HuH-7 (cell line): ENCODE measurements at regions not wholly inside any gene's neighbourhood (a gene's known extent, or its start where the extent isn't known, plus 50 kb on each side); places are given as distances from the start of the nearest gene placed in this dataset.

Source experiments
- DNase-seq: peaks from one replicate; pipeline ENCODE4 v3.0.0; 2011; ENCODE audit warnings: low spot score

DNA sequence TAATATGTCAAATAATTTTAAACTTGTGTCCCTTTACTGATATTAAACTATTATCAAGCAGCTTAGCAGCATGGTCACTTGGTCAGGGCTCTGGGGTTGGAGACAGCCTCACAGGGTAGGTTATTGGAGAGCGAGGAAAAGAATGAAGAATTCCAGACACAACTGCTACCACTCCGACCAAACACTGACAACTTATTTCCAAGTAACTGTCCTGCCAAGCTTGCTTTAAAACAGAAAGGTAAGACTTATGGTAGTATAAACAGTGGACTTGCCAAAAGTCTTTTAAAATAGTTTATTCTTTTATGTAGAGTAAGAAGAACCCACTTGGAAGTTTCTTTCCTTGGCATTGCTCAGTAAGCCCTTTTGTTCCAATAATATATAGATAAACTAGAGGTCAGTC is 364.1 kb downstream of the DEPDC1B start:
- DNase-seq, result no peak

DNA sequence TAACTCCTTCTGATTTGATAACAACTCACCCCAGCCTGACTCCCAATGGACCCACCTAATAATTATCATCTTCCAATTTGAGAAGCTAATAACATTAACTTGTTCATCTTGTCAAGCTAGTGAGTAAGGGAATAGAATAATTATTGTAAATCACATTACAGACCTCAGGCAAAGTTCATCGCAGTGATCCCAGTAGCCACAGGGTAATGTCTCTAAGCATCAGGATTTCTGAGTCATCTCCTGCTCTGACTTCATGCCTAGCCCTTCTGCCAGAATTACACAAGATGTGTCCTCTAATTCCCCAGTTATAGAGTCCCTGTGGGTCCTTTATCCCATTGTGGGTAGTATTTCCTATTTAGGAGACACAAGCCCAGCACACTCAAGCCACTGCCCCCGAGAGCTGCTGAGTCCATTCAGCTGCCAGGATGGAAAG is 365.7 kb downstream of the DEPDC1B start:
- no peak for DNase-seq

GRCh38 chr5:60333005-60333571 is 366.9 kb downstream of the DEPDC1B start:
- no peak for DNase-seq

GRCh38 chr5:60332244-60333004 is 367.5 kb downstream of the DEPDC1B start:
- DNase-seq, result no peak

- DNase-seq, result no peak
Observed at GRCh38 chr5:60330236-60330635, 369.7 kb downstream of the DEPDC1B start.

DNA sequence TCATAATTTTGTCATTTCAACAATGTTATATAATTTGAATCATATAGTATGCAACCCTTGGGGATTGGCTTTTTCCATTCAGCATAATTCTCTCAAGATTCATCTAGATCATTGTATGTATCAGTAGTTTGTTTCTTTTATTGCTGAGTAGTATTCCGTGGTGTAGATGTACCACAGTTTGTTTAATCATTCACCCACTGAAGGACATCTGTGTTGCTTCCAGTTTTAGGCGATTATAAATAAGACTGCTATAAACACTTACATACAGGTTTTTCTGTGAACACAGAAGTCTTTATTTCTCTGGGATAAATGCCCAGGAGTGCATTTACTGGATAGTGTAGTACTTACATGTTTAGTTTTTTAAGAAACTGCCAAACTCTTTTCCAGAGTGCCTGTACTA is 374.1 kb downstream of the DEPDC1B start:
- no peak for DNase-seq

DNA sequence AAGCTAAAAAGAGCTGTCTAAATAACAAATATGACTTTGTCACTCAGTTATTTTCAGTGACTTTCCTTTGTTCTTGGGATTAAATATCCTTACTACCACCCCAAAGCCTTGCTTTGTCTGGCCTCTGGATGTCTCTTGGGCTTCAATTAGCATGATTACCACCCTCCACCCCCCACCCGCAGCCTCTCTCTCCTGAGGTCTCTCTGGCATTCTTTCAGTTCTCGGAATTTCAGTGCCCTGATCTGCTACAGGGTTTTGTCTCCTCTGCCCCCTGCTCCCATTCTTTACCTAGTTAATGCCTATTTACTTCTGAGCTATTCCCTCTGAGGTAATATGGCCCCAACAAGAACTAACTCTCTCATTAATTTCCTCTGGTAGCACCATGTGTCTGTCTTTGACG is 376.4 kb downstream of the DEPDC1B start:
- DNase-seq, result no peak

- DNase-seq, result no peak
Observed at GRCh38 chr5:60312098-60312497, 387.9 kb downstream of the DEPDC1B start.

DNA sequence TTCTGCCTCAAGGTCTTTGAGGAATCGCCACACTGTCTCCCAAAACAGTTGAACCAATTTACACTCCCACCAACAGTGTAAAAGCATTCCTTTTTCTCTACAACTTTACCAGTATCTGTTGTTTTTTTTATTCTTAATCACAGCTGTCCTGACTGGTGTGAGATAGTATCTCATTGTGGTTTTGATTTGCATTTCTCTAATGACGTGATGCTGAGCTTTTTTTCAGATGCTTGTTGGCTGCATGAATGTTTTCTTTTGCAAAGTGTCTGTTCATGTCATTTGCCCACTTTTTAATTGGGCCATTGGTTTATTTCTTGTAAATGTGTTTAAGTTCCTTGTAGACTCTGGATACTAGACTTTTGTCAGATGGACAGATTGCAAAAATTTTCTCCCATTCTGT is 400.0 kb downstream of the DEPDC1B start:
- no peak for DNase-seq

DNA sequence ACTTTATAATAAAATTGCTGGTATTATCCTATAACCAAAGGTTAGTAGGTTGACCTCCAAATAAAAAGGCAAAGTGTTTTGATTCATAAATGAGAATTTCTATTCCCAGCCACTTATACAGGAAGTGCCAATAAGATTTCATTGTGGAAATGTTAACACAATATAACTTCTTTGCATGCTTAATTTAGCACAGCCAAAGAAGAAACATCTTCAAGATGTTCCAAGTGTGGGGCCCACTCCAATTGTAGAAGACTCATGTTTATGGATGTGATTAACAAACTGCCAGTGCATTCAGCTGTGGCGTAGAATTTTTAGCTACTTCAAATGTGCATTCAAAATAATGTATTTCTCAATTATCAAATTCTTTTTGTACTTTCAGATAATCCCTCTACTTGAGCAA is 402.3 kb downstream of the DEPDC1B start:
- DNase-seq, result no peak

GRCh38 chr5:60295423-60295822 is 401.9 kb upstream of the PDE4D start:
- peak; percentile 13 for DNase-seq

GRCh38 chr5:60293518-60293917 is 400.0 kb upstream of the PDE4D start:
- no peak for DNase-seq

- DNase-seq, result peak; percentile 44
Observed at GRCh38 chr5:60287174-60287771, 393.7 kb upstream of the PDE4D start.

GRCh38 chr5:60285910-60286309 is 392.4 kb upstream of the PDE4D start:
- no peak for DNase-seq

DNA sequence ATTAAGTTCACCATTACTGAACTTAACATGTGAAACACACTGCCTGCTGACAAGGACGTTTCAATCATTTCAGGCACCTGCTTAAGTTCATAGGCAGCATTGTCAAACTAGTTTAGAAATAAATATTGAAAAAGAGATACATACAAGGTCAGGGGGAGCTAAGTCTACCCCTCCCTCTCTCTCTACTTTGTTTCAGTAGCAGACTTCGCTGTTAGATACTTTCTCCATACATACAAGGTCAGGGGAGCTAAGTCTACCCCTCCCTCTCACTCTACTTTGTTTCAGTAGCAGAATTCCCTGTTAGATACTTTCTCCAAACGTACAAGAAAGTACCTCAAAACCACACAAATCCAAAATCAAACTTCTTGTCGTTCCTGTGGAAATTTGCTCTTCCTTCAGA is 387.4 kb upstream of the PDE4D start:
- no peak for DNase-seq

DNA sequence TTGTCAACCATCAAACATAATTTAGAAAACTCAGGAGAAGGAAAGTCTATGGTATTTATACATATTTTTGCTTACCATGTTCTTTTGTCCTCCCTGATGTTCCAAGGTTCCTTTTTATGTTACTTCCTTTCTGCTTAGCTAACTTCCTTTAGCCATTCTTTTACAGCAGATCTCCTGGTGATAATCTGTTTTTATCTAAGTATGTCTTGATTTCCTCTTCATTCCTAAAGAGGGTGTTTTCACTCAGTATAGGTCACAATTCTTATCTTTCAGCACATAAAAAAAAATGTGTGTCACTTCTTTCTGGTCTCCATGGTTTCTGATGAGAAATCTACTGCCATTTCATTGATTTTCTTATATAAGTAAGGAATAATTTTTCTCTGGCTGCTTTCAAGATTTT is 384.4 kb upstream of the PDE4D start:
- no peak for DNase-seq

DNA sequence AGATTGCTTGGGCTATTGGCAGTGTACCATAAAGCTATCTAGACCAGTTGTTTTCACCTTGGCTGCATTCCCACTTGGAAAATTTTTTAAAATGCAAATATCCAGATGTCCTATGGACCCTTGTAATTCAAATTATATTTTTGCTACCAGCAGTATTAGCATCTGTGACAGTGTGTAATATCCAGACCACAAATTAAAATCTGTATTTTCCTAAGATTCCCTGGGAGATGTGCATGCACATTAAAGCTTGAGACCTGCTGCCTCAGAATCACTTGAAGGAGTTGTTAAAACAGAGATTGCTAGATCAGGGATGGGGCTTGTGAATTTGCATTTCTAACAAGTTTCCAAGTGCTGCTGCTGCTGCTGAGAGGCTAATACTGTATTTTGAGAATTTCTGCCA is 381.2 kb upstream of the PDE4D start:
- no peak for DNase-seq

DNA sequence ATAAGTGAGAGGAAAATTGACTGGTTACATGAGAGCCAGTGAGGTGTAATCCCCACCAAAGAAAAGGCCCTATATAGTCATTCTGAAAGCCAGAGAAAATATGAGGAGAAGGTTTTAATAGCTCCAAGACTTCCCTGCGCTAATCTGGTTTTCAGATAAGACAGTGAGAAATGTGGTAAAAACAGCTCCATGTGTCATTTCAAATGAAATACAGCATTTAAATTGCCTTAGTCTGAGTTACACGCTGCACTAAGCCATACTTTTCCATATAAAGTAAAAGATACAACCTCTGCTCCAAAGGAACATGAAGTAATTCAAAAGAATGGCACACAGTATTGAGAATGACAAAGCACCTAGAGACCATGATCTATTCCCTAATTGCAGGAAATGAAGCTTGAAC is 378.0 kb upstream of the PDE4D start:
- DNase-seq, result no peak

- no peak for DNase-seq
Observed at GRCh38 chr5:60267907-60268306, 374.4 kb upstream of the PDE4D start.

DNA sequence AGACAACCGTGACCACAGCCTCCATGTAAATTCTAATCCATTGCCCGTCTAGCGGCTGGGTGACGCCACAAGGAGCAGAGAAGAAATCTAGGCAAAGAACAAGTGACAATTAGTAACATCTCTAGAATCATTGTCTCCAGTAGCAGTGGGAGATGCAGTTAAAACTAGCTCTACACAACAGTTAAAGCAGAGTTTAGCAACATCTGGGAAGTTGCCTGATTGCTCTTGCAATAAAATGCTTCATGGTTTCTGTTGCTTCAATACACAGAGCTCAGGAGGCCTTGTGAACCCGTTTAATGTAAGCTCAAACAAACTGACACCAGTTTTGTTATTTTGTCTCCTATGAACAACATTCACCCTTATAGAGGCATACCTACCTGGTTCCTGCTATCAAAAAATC is 369.8 kb upstream of the PDE4D start:
- no peak for DNase-seq

- DNase-seq, result no peak
Observed at GRCh38 chr5:60262576-60263295, 369.2 kb upstream of the PDE4D start.

DNA sequence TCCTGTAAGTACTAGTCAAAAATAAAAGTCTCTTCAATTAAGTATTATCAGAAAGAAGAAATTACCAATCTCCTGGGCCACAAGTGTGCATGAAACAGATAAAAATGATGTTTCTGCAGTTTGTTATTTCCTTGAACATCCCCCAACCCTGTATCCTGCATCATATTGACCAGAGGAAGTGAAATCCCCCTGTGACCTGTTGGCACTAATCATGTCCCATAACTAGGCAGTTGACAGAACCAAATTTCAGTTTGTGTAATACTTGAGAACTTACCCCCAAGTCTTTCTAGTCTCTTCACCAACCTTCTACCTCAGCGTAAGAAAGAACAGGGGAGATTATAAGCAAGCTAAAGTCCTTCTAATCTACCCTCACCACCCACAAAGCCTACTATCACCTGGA is 368.2 kb upstream of the PDE4D start:
- no peak for DNase-seq

- DNase-seq, result no peak
Observed at GRCh38 chr5:60260658-60261057, 367.1 kb upstream of the PDE4D start.
